ENCODE measurements at regions not wholly inside any gene's neighbourhood (a gene's known extent, or its start where the extent isn't known, plus 50 kb on each side); places are given as distances from the start of the nearest gene placed in this dataset.

DNA sequence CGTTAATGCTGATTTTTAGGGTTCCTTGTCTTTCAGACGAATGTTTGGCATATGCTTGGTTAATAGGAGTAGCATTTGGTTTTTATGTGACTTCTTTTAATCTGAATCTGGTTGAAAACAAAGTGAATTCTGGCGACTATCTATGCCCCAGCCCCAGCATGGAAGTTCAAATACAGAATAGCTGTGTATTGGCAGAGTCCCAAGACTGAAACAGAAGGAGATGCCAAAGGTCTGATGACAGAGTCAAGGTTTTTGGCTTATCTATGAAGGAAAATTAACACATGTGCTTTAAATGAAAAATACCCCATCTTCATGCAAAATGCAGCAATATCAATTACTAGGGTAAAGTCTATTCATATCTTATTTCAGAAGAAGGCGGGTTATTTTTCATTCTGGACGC, 734.8 kb upstream of the NXPH2 start:
- TF ChIP-seq POLR2A (IDR thresholded peaks at IDR 0.05): no peak
- TF ChIP-seq, protein P1, sequence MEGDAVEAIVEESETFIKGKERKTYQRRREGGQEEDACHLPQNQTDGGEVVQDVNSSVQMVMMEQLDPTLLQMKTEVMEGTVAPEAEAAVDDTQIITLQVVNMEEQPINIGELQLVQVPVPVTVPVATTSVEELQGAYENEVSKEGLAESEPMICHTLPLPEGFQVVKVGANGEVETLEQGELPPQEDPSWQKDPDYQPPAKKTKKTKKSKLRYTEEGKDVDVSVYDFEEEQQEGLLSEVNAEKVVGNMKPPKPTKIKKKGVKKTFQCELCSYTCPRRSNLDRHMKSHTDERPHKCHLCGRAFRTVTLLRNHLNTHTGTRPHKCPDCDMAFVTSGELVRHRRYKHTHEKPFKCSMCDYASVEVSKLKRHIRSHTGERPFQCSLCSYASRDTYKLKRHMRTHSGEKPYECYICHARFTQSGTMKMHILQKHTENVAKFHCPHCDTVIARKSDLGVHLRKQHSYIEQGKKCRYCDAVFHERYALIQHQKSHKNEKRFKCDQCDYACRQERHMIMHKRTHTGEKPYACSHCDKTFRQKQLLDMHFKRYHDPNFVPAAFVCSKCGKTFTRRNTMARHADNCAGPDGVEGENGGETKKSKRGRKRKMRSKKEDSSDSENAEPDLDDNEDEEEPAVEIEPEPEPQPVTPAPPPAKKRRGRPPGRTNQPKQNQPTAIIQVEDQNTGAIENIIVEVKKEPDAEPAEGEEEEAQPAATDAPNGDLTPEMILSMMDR (IDR thresholded peaks at IDR 0.05): no peak
